GM12878 (cell line): ENCODE measurements at regions not wholly inside any gene's neighbourhood (a gene's known extent, or its start where the extent isn't known, plus 50 kb on each side); places are given as distances from the start of the nearest gene placed in this dataset.

Experiments used
- ATF7 ChIP-seq: fragments of 450-650 bp; IDR thresholded peaks from 2 replicates; pipeline ENCODE4 v1.6.1; 2016; ENCODE audit warnings: low read depth, mild to moderate bottlenecking
- BACH1 ChIP-seq: fragments of 450-650 bp; IDR thresholded peaks from 2 replicates; pipeline ENCODE4 v1.6.1; 2017; ENCODE audit warnings: mild to moderate bottlenecking, borderline replicate concordance
- FOS ChIP-seq: IDR thresholded peaks from 3 replicates; pipeline ENCODE4 v1.6.1; 2011; ENCODE audit warnings: borderline replicate concordance; ENCODE audit not compliant: insufficient read length; ENCODE audit errors: extremely low read depth
- HDAC6 ChIP-seq: fragments of 200-600 bp; sonication (generic); IDR thresholded peaks from one replicate; pipeline ENCODE4 v1.8.0; 2017; ENCODE audit warnings: antibody characterized with exemption; ENCODE audit not compliant: unreplicated experiment
- IKZF1 ChIP-seq: fragments of 450-650 bp; conservative IDR thresholded peaks from 2 replicates; pipeline ENCODE4 v1.6.1; 2017; ENCODE audit warnings: antibody characterized with exemption, mild to moderate bottlenecking
- IRF4 ChIP-seq: IDR thresholded peaks from 2 replicates; pipeline ENCODE4 v1.6.1; 2011; ENCODE audit warnings: low read depth, low read length
- MYC ChIP-seq: IDR thresholded peaks from 2 replicates; pipeline ENCODE4 v1.6.1; 2011; ENCODE audit warnings: mild to moderate bottlenecking, low read length, moderate library complexity, inconsistent platforms; ENCODE audit not compliant: insufficient read depth, insufficient replicate concordance, insufficient read length, severe bottlenecking
- NFXL1 ChIP-seq: fragments of 450-650 bp; IDR thresholded peaks from 2 replicates; pipeline ENCODE4 v1.6.1; 2017; ENCODE audit warnings: antibody characterized with exemption, mild to moderate bottlenecking, borderline replicate concordance
- NRF1 ChIP-seq: conservative IDR thresholded peaks from 2 replicates; pipeline ENCODE4 v1.6.1; 2011; ENCODE audit warnings: mild to moderate bottlenecking, low read depth, low read length, improper control_type of control experiment
- PAX5 ChIP-seq: IDR thresholded peaks from 2 replicates; pipeline ENCODE4 v1.6.1; 2011; ENCODE audit warnings: low read depth, low read length, borderline replicate concordance
- POLR2A ChIP-seq: IDR thresholded peaks from 2 replicates; pipeline ENCODE4 v1.6.1; 2011; ENCODE audit warnings: low read depth, mild to moderate bottlenecking, low read length
- PRDM15 ChIP-seq: fragments of 450-650 bp; formaldehyde crosslinking; IDR thresholded peaks from 2 replicates; pipeline ENCODE4 v1.4.0; 2020; ENCODE audit warnings: mild to moderate bottlenecking, moderate library complexity
- RAD21 ChIP-seq: IDR thresholded peaks from 2 replicates; pipeline ENCODE4 v1.6.1; 2011; ENCODE audit warnings: mild to moderate bottlenecking, low read depth, low read length, moderate library complexity; ENCODE audit not compliant: insufficient read depth
- RB1 ChIP-seq: fragments of 450-650 bp; formaldehyde crosslinking; IDR thresholded peaks from 2 replicates; pipeline ENCODE4 v1.6.1; 2017; ENCODE audit warnings: mild to moderate bottlenecking, borderline replicate concordance
- RBBP5 ChIP-seq: fragments of 200-600 bp; sonication (generic); conservative IDR thresholded peaks from 2 replicates; pipeline ENCODE4 v1.6.1; 2016
- RELA ChIP-seq: fragments of 450-650 bp; IDR thresholded peaks from 2 replicates; pipeline ENCODE4 v1.8.0; 2014; ENCODE audit warnings: borderline replicate concordance; ENCODE audit not compliant: partially characterized antibody
- RUNX3 ChIP-seq: IDR thresholded peaks from 2 replicates; pipeline ENCODE4 v1.6.1; 2012; ENCODE audit warnings: low read length, inconsistent platforms
- SP1 ChIP-seq: IDR thresholded peaks from one replicate; pipeline ENCODE4 v1.6.1; 2011; ENCODE audit warnings: low read depth, low read length
- TCF3 ChIP-seq: IDR thresholded peaks from 2 replicates; pipeline ENCODE4 v1.6.1; 2012; ENCODE audit warnings: low read depth, mild to moderate bottlenecking, low read length, borderline replicate concordance; ENCODE audit not compliant: insufficient read depth
- TCF7 ChIP-seq: IDR thresholded peaks from 2 replicates; pipeline ENCODE4 v1.6.1; 2014; ENCODE audit warnings: antibody characterized with exemption, borderline replicate concordance
- USF2 ChIP-seq: IDR thresholded peaks from 2 replicates; pipeline ENCODE4 v1.6.1; 2011; ENCODE audit warnings: low read depth, low read length, improper control_type of control experiment, borderline replicate concordance
- ZBTB40 ChIP-seq: fragments of 450-650 bp; IDR thresholded peaks from 2 replicates; pipeline ENCODE4 v1.6.1; 2016; ENCODE audit warnings: mild to moderate bottlenecking, moderate library complexity, borderline replicate concordance
- ZNF274 ChIP-seq: IDR thresholded peaks from one replicate; pipeline ENCODE4 v1.8.0; 2011; ENCODE audit not compliant: insufficient read length, insufficient read depth

GRCh38 chr15:26082221-26083109 is 219.3 kb upstream of the ATP10A start (continued):
- no peak for TF ChIP-seq TCF7
- peak; percentile 54; the same call in 1 of the 2 replicates for TF ChIP-seq ZBTB40
- no peak for TF ChIP-seq RB1
- no peak for TF ChIP-seq FOS
- no peak for TF ChIP-seq PRDM15 (CRISPR knock-in tag)
- no peak for TF ChIP-seq TCF3
- TF ChIP-seq RUNX3 = peak; percentile 27
- no peak for TF ChIP-seq NFXL1
- no peak for TF ChIP-seq SP1
- TF ChIP-seq HDAC6 = no peak
- no peak for TF ChIP-seq PAX5
- peak; percentile 64 for TF ChIP-seq IKZF1
- no peak for TF ChIP-seq BACH1
- TF ChIP-seq POLR2A = 0 out of 2 replicates have a peak, but pooled peaks have one; percentile 39
- peak; percentile 62 for TF ChIP-seq NRF1
- no peak for TF ChIP-seq IRF4
- TF ChIP-seq MYC = no peak
- no peak for TF ChIP-seq USF2
- no peak for TF ChIP-seq ZNF274
- no peak for TF ChIP-seq RAD21
- no peak for TF ChIP-seq RBBP5
- TF ChIP-seq ATF7 = no peak
- no peak for TF ChIP-seq RELA
